SKM-1 (cell line): ENCODE measurements at regions not wholly inside any gene's neighbourhood (a gene's known extent, or its start where the extent isn't known, plus 50 kb on each side); places are given as distances from the start of the nearest gene placed in this dataset.
"Not testable (repeated sequence)": the region's sequence is repeated elsewhere in the genome, so short reads cannot be mapped to it uniquely, and the experiment has no call there.

ENCODE experiments used
- DNase-seq: peaks from one replicate; lab custom pipeline; 2025; ENCODE audit not compliant: unreplicated experiment; lab: John Stamatoyannopoulos, UW

GRCh38 chr5:174462129-174462528 lies 262.3 kb upstream of the MSX2 start:
- no peak for DNase-seq

- no peak for DNase-seq
These were observed 259.7 kb upstream of the MSX2 start for GRCh38 chr5:174464504-174465165.

DNA sequence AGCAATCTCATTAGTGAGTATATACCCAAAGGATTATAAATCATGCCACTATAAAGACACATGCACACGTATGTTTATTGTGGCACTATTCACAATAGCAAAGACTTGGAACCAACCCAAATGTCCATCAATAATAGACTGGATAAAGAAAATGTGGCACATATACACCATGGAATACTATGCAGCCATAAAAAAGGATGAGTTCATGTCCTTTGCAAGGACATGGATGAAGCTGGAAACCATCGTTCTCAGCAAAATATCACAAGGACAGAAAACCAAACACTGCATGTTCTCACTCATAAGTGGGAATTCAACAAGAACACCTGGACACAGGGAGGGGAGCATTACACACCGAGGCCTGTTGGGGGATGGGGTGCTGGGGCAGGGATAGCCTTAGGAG lies 252.9 kb upstream of the MSX2 start:
- not testable (repeated sequence) for DNase-seq

DNA sequence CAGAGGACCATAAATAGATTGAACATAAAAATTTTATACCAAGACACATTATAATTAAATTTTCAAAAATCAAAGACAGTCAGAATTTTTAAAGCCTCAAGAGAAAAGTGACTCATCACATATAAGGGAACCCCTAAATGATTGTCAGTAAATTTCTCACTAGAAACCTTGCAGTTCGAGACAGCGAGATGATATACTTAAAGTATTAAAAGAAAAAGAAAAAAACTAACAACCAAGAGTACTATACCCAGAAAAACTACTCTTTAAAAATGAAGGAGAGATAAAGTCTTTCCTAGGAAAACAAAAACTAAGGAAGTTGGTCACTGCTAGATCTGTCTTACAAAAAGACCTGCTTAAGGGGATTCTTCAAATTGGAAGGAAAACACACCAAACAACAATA lies 251.4 kb upstream of the MSX2 start:
- no peak for DNase-seq

GRCh38 chr5:174476001-174476400 lies 248.4 kb upstream of the MSX2 start:
- not testable (repeated sequence) for DNase-seq

- no peak for DNase-seq
These were observed 245.1 kb upstream of the MSX2 start for GRCh38 chr5:174479325-174479724.

DNA sequence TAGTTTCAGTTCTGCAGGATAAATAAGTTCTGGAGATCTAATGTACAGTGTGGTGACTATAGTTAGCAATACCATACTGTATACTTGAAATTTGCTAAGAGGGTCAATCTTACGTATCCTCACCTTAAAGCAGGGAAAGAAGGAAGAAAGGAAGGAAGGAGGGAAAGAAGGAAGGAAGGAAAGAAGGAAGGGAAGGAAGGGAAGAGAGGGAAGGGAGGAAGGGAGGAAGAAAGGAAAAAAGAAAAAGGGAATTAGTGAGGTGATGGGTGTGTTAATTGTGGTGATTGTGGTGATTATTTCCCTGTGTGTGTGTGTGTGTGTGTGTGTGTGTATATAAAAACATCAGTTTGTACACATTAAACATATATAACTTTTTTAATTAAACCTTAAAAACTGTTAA lies 242.6 kb upstream of the MSX2 start:
- no peak for DNase-seq

DNA sequence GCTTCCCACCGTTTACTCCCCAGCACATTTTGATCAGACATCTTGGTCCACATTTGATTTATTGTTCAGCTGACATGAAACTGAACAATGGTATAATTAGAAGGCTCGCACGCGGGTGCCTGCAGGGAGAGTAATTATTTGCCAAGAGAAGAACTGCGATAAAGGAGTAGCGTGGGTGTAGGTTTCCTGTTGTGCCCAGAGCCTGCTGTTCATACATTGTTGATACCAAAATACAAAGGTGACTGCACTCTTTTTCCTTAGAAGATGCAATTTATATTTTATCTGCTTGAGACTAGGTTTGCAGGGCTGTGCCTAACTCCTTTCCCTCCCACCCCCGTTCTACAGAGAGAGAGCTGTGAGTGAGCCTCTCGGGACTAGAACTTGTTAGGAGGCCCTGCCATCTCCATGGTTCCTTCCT lies 241.8 kb upstream of the MSX2 start:
- DNase-seq, result no peak

GRCh38 chr5:174483411-174483810 lies 241.0 kb upstream of the MSX2 start:
- DNase-seq, result no peak

GRCh38 chr5:174489215-174489614 lies 235.2 kb upstream of the MSX2 start:
- no peak for DNase-seq

GRCh38 chr5:174489920-174490597 lies 234.3 kb upstream of the MSX2 start:
- DNase-seq, result no peak

DNA sequence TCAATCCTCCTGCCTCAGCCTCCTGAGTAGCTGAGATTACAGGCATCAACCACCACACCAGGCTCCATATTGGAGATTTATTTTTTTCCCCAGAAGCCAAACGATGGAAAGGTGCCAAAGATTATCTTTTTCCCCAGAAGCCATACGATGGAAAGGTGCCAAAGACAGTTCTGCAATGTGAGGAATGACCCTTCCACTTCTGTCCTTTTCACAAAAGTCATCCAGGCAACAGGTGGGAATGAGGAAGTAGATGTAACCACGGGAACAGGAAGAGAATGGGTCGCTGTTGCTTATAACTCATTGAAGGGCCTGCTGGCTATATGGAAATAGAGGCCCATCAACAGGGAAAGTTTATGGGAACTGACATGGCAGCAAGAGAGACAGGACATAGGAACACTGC lies 233.7 kb upstream of the MSX2 start:
- peak; percentile 23 for DNase-seq

DNA sequence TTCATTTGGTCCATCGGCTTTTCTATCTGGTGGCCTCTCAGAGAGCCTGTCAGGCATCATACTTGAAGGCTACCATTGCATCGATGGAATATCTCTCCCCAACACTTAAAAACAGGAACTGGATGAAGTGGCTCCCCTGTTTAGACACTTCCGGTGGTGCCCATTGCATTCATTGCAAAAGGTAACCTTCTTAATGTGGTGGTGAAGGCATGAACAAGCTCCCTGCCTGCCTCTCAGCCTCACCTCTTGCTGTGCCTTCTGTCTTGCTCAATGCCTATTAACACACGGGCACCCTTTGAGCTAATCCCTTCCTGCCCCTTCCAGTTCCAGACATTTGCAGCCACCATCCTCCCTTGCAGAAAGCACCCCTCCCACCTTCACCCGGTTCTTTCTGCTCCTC lies 233.1 kb upstream of the MSX2 start:
- DNase-seq, result peak; percentile 63

GRCh38 chr5:174491761-174492350 lies 232.5 kb upstream of the MSX2 start:
- DNase-seq, result no peak

- DNase-seq, result no peak
These were observed 230.9 kb upstream of the MSX2 start for GRCh38 chr5:174493530-174493929.

- not testable (repeated sequence) for DNase-seq
These were observed 226.4 kb upstream of the MSX2 start for GRCh38 chr5:174497939-174498338.

GRCh38 chr5:174498575-174498974 lies 225.8 kb upstream of the MSX2 start:
- DNase-seq, result not testable (repeated sequence)

DNA sequence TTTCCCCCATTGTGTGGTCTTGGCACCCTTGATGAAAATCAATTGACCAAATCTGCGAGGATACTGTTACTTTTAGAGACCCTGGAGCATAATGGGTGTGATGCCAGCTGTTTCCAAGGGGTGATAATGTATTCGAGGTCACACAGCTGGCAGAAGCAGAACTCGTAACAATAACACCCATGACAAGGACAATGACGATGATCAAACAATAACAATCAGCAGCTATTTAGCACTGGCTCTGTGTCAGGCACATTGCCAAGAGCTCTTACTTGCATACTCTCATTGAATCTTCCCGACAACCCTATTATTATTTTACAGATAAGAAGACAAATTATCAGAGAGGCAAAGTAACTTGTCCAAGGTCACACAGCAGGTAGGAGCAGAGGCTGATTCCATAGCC lies 223.7 kb upstream of the MSX2 start:
- no peak for DNase-seq

DNA sequence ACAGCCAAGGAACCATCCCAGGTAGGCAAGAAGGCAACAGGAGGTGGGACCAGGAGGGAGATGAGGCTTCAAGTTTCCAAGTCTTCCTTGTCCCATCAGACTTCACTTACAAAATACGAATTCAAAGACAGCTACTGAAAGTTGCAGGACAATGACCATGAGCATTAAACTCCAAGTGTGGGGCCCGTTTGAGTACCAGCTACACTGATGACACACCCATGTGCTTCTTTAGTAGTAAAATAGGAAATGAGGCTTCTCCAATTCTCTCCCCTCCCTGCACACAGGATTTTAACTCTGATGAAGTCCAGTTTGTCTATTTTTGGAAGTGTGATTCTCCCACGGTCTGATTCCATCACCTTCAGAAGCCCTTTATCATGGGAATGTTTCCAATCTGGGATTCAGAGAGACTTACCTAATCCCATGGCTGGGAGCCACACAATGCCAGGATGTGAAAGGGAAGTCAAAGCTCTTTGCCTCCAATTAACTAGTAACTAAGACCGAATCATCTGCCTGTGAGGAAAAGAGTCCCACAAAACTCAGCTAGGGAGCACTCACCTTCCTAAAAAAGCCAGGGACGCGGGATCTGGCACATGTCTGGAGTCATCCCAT lies 222.8 kb upstream of the MSX2 start:
- no peak for DNase-seq

- DNase-seq, result no peak
These were observed 221.3 kb upstream of the MSX2 start for GRCh38 chr5:174503086-174503460.

DNA sequence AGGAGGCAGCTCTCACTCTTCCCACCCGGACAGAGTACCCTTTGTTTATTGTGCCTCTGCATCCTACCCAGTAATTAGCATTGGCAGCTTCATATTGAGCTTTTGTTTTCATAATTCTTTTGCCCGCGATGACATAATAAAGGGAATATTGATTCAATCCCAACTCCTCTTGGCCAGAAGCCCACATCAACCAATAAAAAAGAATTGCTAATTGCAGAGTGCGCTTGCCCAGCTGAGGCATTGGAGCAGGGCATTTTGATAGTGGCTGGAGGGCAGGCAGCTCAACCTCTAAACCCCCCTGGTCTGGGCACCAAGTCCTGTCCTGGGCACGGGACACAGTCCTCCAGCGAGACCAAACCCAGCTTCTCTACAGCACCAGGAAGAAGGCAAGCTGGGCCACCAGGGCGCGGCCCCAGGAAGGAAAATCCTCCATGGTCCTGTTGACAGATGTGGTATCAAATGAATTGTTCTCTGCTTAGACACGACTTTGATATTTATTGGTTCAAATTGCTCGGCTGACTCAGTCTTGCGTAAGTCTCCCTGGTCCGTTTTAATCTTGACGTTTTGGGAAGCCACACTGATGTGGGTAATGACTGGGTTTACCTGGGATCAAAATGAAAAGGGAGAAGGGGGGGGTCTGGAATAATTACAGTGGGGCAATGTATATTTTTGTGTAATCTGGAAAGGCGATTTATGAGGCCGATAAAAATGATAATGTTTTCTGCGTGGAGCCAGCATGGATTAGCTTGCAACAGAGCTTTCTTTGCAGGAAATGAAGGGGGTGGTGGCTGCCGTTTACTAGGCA lies 220.7 kb upstream of the MSX2 start:
- no peak for DNase-seq
